Uterus (tissue), 3 donors: ENCODE measurements at regions not wholly inside any gene's neighbourhood (a gene's known extent, or its start where the extent isn't known, plus 50 kb on each side); places are given as distances from the start of the nearest gene placed in this dataset.

Experiments used
- DNase-seq, 2 donors: peaks; one replicate each; pipeline ENCODE4 v3.0.0-alpha.2; 2019 to 2020
- H3K27ac ChIP-seq, 2 donors: fragments of 200-600 bp; sonication (generic); 1 replicate in 1 of 2; 2 replicates in 1 of 2; pipeline ENCODE4 v1.5.1; 2016 to 2018
- H3K27me3 ChIP-seq, 2 donors: fragments of 200-600 bp; sonication (generic); one replicate each; pipeline ENCODE4 v1.5.1; 2018 to 2019; ENCODE audit warnings: control low read depth in 1 of 2
- H3K36me3 ChIP-seq, 2 donors: fragments of 200-600 bp; sonication (generic); one replicate each; pipeline ENCODE4 v1.5.1; 2019; ENCODE audit warnings: control low read depth in 1 of 2
- H3K4me1 ChIP-seq, 2 donors: fragments of 200-600 bp; sonication (generic); one replicate each; pipeline ENCODE4 v1.5.1; 2018 to 2019; ENCODE audit warnings: control low read depth in 1 of 2
- H3K4me3 ChIP-seq, 2 donors: fragments of 200-600 bp; sonication (generic); 1 replicate in 1 of 2; 2 replicates in 1 of 2; pipeline ENCODE4 v1.5.1; 2018 to 2019; ENCODE audit warnings: mild to moderate bottlenecking in 1 of 2
- H3K9me3 ChIP-seq, 2 donors: fragments of 200-600 bp; sonication (generic); one replicate each; pipeline ENCODE4 v1.5.1; 2019; ENCODE audit warnings: control low read depth in 1 of 2
- CTCF ChIP-seq, 4 experiments: fragments of 200-600 bp in 2 of 4; fragments of 450-650 bp in 2 of 4; sonication (generic) in 2 of 4; IDR thresholded peaks; one replicate each; pipeline ENCODE4 v1.5.1; 2016 to 2019; ENCODE audit warnings: antibody characterized with exemption in 4 of 4, mild to moderate bottlenecking in 2 of 4, moderate library complexity in 1 of 4
- POLR2A ChIP-seq, 2 donors: fragments of 450-650 bp; IDR thresholded peaks; one replicate each; pipeline ENCODE4 v1.6.1; 2016; ENCODE audit warnings: antibody characterized with exemption in 2 of 2, mild to moderate bottlenecking in 1 of 2, moderate library complexity in 1 of 2
- intact Hi-C: fragments of 100-400 bp; cut with DNase I; formaldehyde crosslinking; loops from one replicate; pipeline ENCODE4 v1.15.1; 2023; ENCODE audit warnings: low total_unique reads
- donor health status: DM: yes; HTN: yes; CAD: no.

- TF ChIP-seq POLR2A (IDR thresholded peaks at IDR 0.05) (no peak), CTCF (IDR thresholded peaks at IDR 0.05) (no peak)
- Histone ChIP-seq H3K36me3 (no peaks in the 10 kb centered on the region), H3K4me3 (no peak overlapping the region), H3K27ac (no peak overlapping the region), H3K4me1 (no peaks in the 10 kb centered on the region), H3K27me3 (no peaks in the 10 kb centered on the region), H3K9me3 (no peaks in the 10 kb centered on the region)
- no peak for DNase-seq
- intact Hi-C loops: no loop called here
Measured at GRCh38 chr7:22934023-22934422, 79.9 kb downstream of the HYCC1 start.

GRCh38 chr7:22932896-22933295 lies 81.0 kb downstream of the HYCC1 start:
- DNase-seq: no peak
- no peak for TF ChIP-seq CTCF (IDR thresholded peaks at IDR 0.05)
- TF ChIP-seq POLR2A (IDR thresholded peaks at IDR 0.05): no peak
- Histone ChIP-seq H3K36me3 (no peaks in the 10 kb centered on the region), H3K4me3 (no peak overlapping the region), H3K9me3 (no peaks in the 10 kb centered on the region), H3K27ac (no peak overlapping the region), H3K27me3 (no peaks in the 10 kb centered on the region), H3K4me1 (no peaks in the 10 kb centered on the region)
- intact Hi-C loops: no loop called here

DNA sequence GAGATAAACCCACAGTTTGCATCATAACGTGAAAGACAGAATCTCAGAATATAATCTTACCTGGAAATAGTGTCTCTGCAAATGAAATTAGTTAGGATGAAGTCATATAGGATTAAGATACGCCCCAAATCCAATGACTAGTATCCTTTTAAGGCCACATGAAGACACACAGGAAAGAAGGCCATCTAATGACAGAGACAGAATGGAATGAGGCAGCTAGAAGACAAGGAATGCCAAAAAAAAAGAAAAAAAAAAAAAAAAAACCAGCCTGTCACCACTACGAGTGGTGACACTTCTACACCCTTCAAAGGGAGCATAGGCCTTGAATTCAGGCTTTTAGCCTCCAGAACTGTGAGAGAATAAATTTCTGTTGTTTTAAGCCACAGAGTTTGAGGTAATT lies 82.9 kb downstream of the HYCC1 start:
- DNase-seq: no peak
- H3K4me1 ChIP-seq: no peaks in the 10 kb centered on the region
- intact Hi-C loops: no loop called here
- H3K27me3 ChIP-seq: no peaks in the 10 kb centered on the region
- TF ChIP-seq POLR2A (IDR thresholded peaks at IDR 0.05): no peak
- TF ChIP-seq CTCF (IDR thresholded peaks at IDR 0.05): no peak
- H3K27ac ChIP-seq: no peak overlapping the region
- no peaks in the 10 kb centered on the region for H3K36me3 ChIP-seq
- H3K9me3 ChIP-seq: no peaks in the 10 kb centered on the region
- H3K4me3 ChIP-seq: no peak overlapping the region

DNA sequence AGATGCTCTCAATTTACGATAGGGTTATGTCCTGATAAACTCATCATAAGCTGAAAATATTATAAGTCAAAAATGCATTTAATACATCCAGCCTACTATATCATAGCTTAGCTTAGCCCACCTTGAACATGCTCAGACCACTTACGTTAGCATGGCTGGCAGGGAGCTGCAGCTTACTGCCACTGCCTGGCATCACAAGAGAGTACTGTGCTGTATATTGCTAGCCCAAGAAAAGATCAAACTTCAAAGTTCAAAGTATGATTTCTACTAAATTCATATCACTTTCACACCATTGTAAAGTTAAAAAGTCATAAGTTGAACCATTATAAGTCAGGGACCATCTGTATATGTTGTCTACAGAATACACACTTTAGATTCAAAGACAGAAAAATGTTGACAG lies 91.6 kb downstream of the HYCC1 start:
- no peaks in the 10 kb centered on the region for H3K27me3 ChIP-seq
- H3K4me1 ChIP-seq: no peaks in the 10 kb centered on the region
- H3K36me3 ChIP-seq: no peaks in the 10 kb centered on the region
- intact Hi-C loops: no loop called here
- no peak for TF ChIP-seq POLR2A (IDR thresholded peaks at IDR 0.05)
- no peaks in the 10 kb centered on the region for H3K9me3 ChIP-seq
- DNase-seq: no peak
- H3K4me3 ChIP-seq: no peak overlapping the region
- no peak overlapping the region for H3K27ac ChIP-seq

DNA sequence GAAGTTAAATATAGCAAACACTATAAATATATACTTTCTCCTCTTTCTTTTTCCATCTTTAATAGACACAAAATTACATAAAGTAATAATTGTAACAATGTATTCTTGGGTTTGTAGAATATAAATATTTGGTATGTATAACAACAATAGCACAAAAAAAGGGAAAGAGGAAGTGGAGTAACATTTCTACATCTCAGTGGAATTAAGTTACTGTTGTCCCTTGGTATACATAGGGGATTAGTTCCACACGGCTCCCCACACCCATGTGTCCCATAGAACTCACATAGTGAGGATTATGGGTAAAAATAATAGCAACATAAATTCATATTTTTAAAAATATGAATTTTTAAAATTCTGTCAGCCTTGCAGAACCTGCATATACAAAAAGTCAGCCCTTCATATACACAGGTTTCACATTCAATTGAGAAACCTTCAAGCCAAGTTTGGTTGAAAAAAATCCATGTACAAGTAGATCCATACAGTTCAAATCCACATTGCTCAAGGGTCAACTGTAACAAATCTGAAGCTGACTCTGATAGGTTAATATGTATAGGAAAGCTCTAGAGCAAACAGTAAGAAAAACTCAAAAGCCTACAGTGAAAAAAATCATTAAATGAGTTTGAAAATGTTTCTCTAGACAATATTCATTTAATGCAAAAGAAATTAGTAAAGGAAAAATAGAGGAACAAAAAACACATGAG lies 92.4 kb downstream of the HYCC1 start:
- Histone ChIP-seq H3K27ac (no peak overlapping the region), H3K4me1 (no peaks in the 10 kb centered on the region)

More for the DNA sequence above, 92.4 kb downstream of the HYCC1 start:
- TF ChIP-seq POLR2A (IDR thresholded peaks at IDR 0.05): no peak
- TF ChIP-seq CTCF (IDR thresholded peaks at IDR 0.05): no peak
- H3K9me3 ChIP-seq: no peaks in the 10 kb centered on the region
- DNase-seq: no peak
- H3K27me3 ChIP-seq: no peaks in the 10 kb centered on the region
- H3K4me3 ChIP-seq: no peak overlapping the region
- intact Hi-C loops: no loop called here
- H3K36me3 ChIP-seq: no peaks in the 10 kb centered on the region
